ENCODE measurements at regions not wholly inside any gene's neighbourhood (a gene's known extent, or its start where the extent isn't known, plus 50 kb on each side); places are given as distances from the start of the nearest gene placed in this dataset.

GRCh38 chr2:58357521-58357920 lies 116.4 kb upstream of the FANCL start:
- TF ChIP-seq CEBPB (IDR thresholded peaks at IDR 0.05) (no peak), JUNB (IDR thresholded peaks at IDR 0.05) (no peak), CTCF (IDR thresholded peaks at IDR 0.05) (no peak), MAFK (IDR thresholded peaks at IDR 0.05; ENCODE audit: partially characterized antibody) (no peak), EP300 (IDR thresholded peaks at IDR 0.05) (no peak), SMC3 (IDR thresholded peaks at IDR 0.05) (no peak), BHLHE40 (IDR thresholded peaks at IDR 0.05; ENCODE audit: low read depth, low read length) (no peak), MYC (IDR thresholded peaks at IDR 0.05; ENCODE audit: borderline replicate concordance, low read length) (no peak), TP53 (CRISPR knock-in tag; IDR thresholded peaks at IDR 0.05) (no peak)
- TF ChIP-seq, protein P1, sequence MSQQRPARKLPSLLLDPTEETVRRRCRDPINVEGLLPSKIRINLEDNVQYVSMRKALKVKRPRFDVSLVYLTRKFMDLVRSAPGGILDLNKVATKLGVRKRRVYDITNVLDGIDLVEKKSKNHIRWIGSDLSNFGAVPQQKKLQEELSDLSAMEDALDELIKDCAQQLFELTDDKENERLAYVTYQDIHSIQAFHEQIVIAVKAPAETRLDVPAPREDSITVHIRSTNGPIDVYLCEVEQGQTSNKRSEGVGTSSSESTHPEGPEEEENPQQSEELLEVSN (IDR thresholded peaks at IDR 0.05; ENCODE audit: borderline replicate concordance, low read depth): no peak
- TF ChIP-seq, protein P2, sequence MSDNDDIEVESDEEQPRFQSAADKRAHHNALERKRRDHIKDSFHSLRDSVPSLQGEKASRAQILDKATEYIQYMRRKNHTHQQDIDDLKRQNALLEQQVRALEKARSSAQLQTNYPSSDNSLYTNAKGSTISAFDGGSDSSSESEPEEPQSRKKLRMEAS (IDR thresholded peaks at IDR 0.05): no peak
- TF ChIP-seq, protein P3, sequence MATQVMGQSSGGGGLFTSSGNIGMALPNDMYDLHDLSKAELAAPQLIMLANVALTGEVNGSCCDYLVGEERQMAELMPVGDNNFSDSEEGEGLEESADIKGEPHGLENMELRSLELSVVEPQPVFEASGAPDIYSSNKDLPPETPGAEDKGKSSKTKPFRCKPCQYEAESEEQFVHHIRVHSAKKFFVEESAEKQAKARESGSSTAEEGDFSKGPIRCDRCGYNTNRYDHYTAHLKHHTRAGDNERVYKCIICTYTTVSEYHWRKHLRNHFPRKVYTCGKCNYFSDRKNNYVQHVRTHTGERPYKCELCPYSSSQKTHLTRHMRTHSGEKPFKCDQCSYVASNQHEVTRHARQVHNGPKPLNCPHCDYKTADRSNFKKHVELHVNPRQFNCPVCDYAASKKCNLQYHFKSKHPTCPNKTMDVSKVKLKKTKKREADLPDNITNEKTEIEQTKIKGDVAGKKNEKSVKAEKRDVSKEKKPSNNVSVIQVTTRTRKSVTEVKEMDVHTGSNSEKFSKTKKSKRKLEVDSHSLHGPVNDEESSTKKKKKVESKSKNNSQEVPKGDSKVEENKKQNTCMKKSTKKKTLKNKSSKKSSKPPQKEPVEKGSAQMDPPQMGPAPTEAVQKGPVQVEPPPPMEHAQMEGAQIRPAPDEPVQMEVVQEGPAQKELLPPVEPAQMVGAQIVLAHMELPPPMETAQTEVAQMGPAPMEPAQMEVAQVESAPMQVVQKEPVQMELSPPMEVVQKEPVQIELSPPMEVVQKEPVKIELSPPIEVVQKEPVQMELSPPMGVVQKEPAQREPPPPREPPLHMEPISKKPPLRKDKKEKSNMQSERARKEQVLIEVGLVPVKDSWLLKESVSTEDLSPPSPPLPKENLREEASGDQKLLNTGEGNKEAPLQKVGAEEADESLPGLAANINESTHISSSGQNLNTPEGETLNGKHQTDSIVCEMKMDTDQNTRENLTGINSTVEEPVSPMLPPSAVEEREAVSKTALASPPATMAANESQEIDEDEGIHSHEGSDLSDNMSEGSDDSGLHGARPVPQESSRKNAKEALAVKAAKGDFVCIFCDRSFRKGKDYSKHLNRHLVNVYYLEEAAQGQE (IDR thresholded peaks at IDR 0.05): no peak

Measured in A549 (cell line).